ENCODE measurements at regions not wholly inside any gene's neighbourhood (a gene's known extent, or its start where the extent isn't known, plus 50 kb on each side); places are given as distances from the start of the nearest gene placed in this dataset.

GRCh38 chr4:29390921-29391320, 1329.2 kb upstream of the PCDH7 start:
- ChIA-PET POLR2A (no interaction called here), CTCF (no interaction called here)
- Mint-ChIP-seq H3K27ac (no peak overlapping the region), H3K36me3 (ENCODE audit: low read depth) (no peaks in the 10 kb centered on the region), H3K4me1 (ENCODE audit: low read depth) (no peaks in the 10 kb centered on the region), H3K27me3 (no peaks in the 10 kb centered on the region), H3K9me3 (peaks cover 8% of the 10 kb centered on the region), H3K4me3 (no peak overlapping the region)
- Histone ChIP-seq H3K4me3 (ENCODE audit: low read length) (no peak overlapping the region), H3K36me3 (ENCODE audit: insufficient read depth, low read length) (no peaks in the 10 kb centered on the region), H3K9me3 (ENCODE audit: control insufficient read depth in 1 of 2, insufficient read depth in 1 of 2, low read length in 2 of 2) (peaks cover 4 to 19% of the 10 kb centered on the region in 2 experiments), H3K27me3 (ENCODE audit: control insufficient read depth in 1 of 2, insufficient read depth in 2 of 2, low read length in 2 of 2) (no peaks in the 10 kb centered on the region), H3K4me1 (ENCODE audit: insufficient read depth, low read length) (no peaks in the 10 kb centered on the region), H3K27ac (ENCODE audit: low read depth in 1 of 2, low read length in 2 of 2) (no peak overlapping the region)
- ATAC-seq (ENCODE audit: poor library complexity) (no peak), DNase-seq (no peak)
- intact Hi-C loops (cut with DNase I, micrococcal nuclease), result no loop called here
- no peak for TF ChIP-seq CTCF (IDR thresholded peaks at IDR 0.05)

- no peak for DNase-seq
- POLR2A ChIA-PET, result no interaction called here
- no peaks in the 10 kb centered on the region for H3K27me3 ChIP-seq (ENCODE audit: control insufficient read depth in 1 of 2, insufficient read depth in 2 of 2, low read length in 2 of 2)
- H3K36me3 Mint-ChIP-seq (ENCODE audit: low read depth), result no peaks in the 10 kb centered on the region
- intact Hi-C loops (cut with DNase I, micrococcal nuclease), result no loop called here
- no peak overlapping the region for H3K4me3 ChIP-seq (ENCODE audit: low read length)
- H3K9me3 ChIP-seq (ENCODE audit: control insufficient read depth in 1 of 2, insufficient read depth in 1 of 2, low read length in 2 of 2), result no peaks in the 10 kb centered on the region
- H3K4me1 Mint-ChIP-seq (ENCODE audit: low read depth), result no peaks in the 10 kb centered on the region
- CTCF ChIA-PET, result no interaction called here
- ATAC-seq (ENCODE audit: poor library complexity), result no peak
- H3K27ac ChIP-seq (ENCODE audit: low read depth in 1 of 2, low read length in 2 of 2), result no peak overlapping the region
- no peaks in the 10 kb centered on the region for H3K4me1 ChIP-seq (ENCODE audit: insufficient read depth, low read length)
- TF ChIP-seq CTCF (IDR thresholded peaks at IDR 0.05), result no peak
- no peaks in the 10 kb centered on the region for H3K27me3 Mint-ChIP-seq
- H3K4me3 Mint-ChIP-seq, result no peak overlapping the region
- H3K36me3 ChIP-seq (ENCODE audit: insufficient read depth, low read length), result no peaks in the 10 kb centered on the region
- H3K9me3 Mint-ChIP-seq, result peaks cover 16% of the 10 kb centered on the region
- no peak overlapping the region for H3K27ac Mint-ChIP-seq
Measured at GRCh38 chr4:29405116-29405515, 1315.1 kb upstream of the PCDH7 start.

- no peak overlapping the region for H3K4me3 ChIP-seq (ENCODE audit: low read length)
- TF ChIP-seq CTCF (IDR thresholded peaks at IDR 0.05), result no peak
- Mint-ChIP-seq H3K27ac (no peak overlapping the region), H3K4me1 (ENCODE audit: low read depth) (no peaks in the 10 kb centered on the region), H3K27me3 (no peaks in the 10 kb centered on the region), H3K4me3 (no peak overlapping the region), H3K9me3 (peaks cover 5% of the 10 kb centered on the region), H3K36me3 (ENCODE audit: low read depth) (no peaks in the 10 kb centered on the region)
- ChIA-PET POLR2A (no interaction called here), CTCF (no interaction called here)
- intact Hi-C loops (cut with DNase I, micrococcal nuclease), result no loop called here
- H3K27ac ChIP-seq (ENCODE audit: low read depth in 1 of 2, low read length in 2 of 2), result no peak overlapping the region
- DNase-seq, result no peak
- no peaks in the 10 kb centered on the region for H3K36me3 ChIP-seq (ENCODE audit: insufficient read depth, low read length)
- no peaks in the 10 kb centered on the region for H3K27me3 ChIP-seq (ENCODE audit: control insufficient read depth in 1 of 2, insufficient read depth in 2 of 2, low read length in 2 of 2)
- no peaks in the 10 kb centered on the region for H3K4me1 ChIP-seq (ENCODE audit: insufficient read depth, low read length)
- peaks cover 0 to 4% of the 10 kb centered on the region in 2 experiments for H3K9me3 ChIP-seq (ENCODE audit: control insufficient read depth in 1 of 2, insufficient read depth in 1 of 2, low read length in 2 of 2)
- ATAC-seq (ENCODE audit: poor library complexity), result no peak
Measured at GRCh38 chr4:29415771-29416170, 1304.4 kb upstream of the PCDH7 start.

Measured in CD4-positive, alpha-beta T cell (primary cell).